DMS153 (cell line): ENCODE measurements at regions not wholly inside any gene's neighbourhood (a gene's known extent, or its start where the extent isn't known, plus 50 kb on each side); places are given as distances from the start of the nearest gene placed in this dataset.

Experiments
- DNase-seq: peaks from one replicate; lab custom pipeline; 2025; lab: John Stamatoyannopoulos, UW

DNA sequence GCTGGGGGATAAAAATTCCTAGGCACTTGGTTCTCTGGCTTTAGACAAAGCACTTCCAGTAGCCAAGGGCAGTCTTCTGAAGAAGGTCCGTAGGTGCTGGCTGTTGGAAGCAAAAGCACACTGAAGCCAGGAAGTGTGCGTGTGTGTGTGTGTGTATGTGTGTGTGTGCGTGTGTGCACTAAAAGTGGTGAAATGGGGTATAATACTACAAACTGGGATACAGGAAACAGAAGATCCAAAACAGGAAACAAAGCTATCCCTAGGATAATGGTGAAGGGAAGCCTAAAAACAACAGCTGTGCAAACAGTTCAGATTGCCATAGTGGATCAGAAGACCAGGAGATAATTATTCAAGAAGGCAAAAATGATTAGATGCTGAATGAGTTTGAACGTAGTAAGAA, 103.4 kb downstream of the IL20RB start:
- no peak for DNase-seq

DNA sequence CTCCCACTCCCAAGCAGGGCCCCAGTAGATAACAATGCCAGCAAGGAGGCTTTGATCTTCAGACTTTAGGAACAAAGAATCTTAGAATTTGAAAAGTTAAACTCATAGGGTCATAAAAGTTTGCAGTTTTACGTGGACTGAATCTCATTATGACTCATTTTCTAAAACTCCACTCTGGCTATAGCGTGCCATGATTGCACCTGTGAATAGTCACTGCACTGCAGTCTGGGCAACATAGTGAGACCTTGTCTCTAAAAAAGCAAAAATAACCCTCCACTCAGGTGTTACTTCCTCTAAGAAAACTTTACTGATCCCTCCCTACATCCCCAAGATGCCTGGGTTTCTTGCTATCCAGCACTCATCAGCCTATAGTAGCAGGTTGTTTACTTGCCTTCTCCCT, 104.5 kb downstream of the IL20RB start:
- no peak for DNase-seq

DNA sequence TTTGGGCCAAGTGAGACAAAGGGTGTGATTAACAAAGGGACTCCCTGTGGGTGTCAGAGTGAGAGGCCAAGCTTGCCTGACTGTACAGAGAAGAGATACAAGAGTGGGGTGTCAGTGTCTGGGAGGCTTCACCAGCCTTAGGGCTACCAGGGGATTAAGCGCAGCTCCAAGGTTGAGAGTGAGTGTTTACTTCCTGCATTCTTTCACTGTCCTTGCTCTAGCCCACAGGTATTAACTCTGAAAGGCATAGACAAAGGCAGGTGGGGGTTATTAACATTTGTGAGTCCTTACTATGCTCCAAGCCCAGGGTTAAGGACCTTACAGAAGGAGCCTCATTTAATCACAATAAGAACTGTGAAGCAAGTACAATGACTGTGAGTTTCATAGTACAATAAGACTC, 107.6 kb downstream of the IL20RB start:
- DNase-seq, result no peak

DNA sequence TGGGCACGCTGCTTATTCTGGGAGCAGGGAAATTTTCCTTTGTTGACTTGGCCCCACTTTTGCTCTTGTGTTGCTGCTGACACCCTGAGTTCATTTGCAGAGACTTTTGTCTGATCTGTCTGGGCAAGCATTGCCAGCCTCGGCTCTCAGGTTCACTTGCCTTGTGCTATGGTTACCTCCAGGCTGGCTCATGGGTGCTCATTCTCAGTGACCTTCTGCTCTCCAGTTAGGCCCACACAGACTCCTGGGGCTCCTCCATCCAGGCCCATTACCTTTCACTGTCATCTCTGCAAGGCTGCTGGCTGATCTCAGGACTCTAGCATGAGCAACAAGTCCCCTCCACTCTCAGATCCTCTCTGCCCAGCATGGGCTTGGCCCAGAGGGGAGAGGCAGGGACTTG, 108.3 kb downstream of the IL20RB start:
- no peak for DNase-seq

DNA sequence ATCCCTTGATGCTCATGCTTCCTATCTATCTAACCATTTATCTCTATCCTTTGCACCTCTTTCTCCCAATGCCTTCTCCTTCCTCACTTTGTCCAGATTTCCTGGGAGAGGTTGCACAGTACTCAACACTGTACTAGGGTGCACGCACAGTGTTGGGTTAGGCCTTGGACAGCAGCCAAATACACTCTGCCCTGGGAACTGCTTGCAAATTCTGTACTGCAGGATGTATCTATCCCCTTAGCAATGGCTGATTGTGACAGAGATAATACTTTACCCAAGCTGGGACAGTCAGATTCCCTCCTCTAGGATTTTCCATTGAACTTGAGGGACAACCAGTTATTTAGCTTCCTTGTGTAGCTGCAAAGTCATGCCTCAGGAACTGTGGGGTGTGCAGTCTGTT, 113.3 kb downstream of the IL20RB start:
- no peak for DNase-seq

DNA sequence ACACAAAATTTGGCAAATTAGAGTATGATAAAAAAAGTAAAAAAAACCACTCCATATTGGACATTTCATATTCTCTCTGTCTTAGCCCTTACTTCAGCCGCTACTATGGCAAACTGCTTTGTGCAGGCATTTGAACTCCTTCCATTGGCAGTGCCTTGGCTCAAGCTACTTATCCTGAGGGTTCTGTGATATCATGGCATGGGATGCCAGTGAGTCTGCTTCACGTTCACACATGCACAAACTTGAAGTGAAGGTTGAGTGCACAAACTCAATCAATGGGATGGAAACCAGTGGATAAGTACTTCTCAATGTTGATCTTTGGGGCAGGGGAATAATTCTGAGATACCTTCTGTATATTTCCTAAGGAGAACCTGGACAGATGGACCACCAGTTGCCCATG, 117.2 kb downstream of the IL20RB start:
- DNase-seq, result no peak

DNA sequence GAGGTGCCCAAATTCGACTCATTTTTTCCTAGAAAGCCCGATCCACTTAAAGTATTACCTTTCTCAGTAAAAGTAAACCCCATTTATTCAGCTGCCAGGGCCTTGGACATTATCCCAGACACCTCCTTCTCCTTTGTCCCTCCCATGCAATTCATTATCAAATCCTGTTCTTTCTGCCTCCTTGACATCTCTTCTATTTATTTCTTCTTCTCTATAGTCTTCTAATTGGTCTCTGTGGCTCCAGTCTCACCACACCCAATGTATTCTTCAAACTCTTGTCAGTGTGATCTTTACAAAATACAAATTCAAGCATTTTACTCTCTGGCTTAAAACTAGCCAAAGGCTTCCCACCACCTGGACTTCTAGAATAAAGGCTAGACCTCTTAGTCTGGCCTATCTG, 120.3 kb downstream of the IL20RB start:
- no peak for DNase-seq

DNA sequence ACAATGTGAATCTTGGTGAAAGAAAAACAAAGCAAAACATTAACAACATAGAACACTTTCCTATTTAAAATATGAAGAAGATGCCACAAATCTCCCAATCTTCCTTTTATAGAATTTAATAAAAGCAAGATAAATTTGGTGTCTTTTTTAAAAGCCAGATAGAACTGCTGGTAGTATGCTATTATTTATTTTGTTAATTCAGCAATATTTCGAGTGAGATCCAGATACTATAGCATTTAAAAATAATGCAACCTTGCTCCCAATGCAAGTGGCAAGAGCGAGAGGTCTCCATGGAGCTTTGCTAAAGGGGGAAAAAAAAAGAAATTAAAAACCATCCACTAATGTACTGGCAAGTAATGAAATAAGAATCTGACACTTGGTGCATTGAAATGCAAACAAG, 121.8 kb downstream of the IL20RB start:
- no peak for DNase-seq

DNA sequence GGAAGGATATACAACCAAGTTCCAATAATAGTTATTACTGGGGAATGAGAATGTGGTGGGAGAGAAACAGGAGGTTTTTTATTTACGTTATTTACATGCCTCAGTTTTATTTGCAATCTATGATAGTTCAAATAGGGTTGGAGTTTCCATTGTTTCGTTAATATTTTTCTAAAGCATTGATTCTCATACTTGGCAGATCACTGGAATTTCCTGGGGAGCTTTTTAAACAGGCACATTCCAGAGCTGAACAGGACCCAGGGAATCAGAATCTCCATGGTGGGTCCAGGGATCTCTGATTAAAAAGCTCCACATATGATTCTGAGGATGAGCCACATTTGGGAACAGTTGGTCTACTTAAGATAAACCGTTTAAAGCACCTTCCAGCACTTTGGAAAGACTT, 123.9 kb downstream of the IL20RB start:
- DNase-seq, result no peak

DNA sequence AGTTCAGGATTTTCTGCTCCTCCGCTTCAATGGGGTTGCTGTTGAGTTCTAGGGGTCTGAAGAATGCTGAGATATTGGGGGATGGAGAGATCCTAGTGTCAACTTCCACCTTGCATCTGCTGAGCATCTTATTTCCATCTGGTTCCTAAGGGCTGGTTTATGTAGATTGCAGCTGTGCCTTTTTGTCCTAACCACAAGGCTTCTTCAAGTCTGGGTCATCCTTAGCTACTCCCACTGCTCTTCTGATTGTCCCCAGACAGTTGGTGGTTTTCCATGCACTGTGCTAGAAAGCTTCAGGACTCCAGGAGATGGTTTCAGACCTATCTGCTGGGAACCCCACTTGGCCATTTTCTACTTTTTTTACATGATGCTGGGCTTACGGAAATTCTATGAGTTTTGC, 125.0 kb downstream of the IL20RB start:
- no peak for DNase-seq

DNA sequence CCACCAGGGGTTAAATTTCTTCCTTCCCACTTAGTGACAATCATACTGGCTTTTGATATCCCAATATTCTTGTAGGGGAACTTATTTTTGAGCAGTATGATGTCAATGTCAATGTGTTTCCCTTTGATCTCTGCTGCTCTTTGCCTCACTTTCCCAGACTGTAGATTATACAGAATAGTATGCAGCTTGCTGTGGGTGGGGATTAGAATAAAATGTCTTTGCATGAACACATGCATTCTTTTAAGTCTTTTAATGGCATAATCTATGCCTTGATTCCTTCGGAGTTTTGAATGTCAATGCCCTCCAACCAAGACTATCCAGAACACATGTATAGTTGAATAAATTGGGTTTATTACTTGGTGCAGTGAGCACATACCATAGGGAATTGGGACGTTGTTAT, 125.5 kb downstream of the IL20RB start:
- DNase-seq, result no peak

DNA sequence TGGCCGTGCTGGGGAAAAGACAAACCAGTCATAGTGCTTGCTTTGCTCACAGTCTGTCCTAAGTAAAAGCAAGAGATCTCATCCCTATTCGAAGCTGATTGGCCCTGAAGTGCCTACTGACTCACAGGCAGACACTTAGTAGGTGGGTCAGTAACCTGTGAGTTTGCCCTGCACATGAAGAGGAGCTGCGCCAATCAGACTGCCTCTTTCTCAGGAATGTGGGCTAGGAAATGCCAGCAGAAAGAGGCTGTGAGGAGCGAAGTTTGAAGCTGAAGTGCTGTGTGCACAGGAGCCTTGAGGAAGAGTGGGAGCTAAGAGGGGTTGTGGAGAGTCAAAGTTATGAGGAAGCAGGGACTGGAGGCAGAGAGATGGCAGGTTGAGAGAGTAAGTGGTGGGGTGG, 126.8 kb downstream of the IL20RB start:
- no peak for DNase-seq

DNA sequence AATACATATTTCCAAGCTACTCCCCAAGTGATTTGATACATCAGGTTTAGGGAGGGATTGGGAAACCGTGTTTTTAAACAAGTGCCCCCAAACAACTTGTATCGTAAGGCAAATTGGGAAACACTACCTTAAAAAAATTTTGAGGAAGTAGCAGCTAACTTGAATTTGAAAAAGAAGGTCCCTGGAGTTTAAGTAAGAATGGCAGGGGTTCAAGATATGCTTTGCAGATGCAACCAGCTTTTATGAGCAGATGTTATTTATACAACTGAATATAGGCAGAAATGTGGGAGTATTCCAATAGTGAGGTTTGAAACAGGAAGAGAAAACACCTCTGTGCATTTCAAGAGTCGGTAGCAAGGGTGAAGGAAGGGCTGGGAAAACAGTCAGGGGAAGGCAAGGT, 139.6 kb downstream of the IL20RB start:
- no peak for DNase-seq

DNA sequence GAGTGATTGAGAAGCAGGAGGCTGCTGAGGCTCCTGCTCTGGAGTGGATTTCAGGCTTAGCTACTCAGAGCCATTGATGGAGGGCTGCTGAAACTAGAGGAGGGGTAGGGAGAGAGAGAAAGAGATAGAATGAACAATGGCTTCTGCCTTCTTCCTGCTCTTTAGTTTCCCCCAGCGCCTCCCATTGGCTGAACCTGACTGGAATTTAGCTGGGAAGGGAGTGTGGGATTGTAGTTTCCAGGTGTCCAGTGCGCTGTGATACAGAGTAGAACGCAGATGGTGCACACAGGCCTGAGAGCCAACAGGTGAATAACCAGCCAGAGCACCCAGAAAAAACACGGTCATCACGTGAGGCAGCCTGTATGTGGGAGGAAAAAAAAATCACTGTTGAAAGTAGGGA, 140.1 kb downstream of the IL20RB start:
- no peak for DNase-seq

DNA sequence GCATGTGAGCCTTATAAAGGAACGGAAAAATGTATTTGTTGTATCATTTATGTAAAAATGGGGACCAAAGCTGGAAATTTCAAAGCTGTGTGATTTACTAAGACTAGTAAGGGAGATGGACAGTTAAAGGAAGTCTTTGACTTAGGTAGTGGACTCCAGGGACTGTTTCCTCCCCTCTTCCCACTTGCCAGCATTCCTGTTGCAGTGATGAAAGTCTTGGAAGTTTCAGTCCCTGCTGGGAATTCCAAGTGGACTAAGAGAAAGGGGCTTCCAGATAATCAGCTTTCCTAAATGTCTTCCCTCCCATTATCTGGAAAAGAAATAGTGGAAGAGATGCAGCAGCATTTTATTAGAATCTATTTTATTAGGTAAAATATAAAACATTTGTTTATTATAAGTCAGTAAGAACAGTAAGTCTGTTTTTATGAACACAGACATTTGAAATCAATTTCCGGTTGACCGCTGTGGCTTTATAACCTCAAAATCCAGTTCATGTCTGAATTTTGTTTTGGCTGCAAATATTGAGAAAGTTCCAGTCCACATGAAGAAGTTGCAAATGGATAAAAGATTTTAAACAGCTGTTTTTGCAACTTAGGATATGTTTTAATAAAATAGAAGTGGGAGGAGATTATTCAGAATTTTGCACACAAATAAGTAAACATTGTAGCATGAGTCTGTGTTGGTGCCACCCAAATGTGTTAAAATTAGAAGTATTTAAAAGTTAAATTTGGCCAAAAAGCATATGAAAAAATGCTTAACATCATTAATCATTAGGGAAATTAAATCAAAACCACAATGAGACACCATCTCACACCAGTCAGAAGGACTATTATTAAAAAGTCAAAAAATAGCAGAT, 141.8 kb downstream of the IL20RB start:
- no peak for DNase-seq

DNA sequence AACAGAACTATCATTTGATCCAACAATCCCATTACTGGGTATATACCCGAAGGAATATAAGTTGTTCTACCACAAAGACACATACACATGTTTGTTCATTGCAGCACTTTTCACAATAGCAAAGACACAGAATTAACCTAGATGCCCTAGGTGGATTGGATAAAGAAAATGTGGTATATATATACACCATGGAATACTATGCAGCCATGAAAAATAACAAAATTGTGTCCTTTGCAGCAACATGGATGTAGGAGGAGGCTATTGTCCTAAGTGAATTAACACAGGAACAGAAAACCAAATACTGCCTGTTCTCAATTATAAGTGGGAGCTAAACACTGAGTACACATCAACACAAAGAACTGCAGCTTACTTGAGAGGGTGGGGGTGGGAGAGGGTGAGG, 142.5 kb downstream of the IL20RB start:
- no peak for DNase-seq

DNA sequence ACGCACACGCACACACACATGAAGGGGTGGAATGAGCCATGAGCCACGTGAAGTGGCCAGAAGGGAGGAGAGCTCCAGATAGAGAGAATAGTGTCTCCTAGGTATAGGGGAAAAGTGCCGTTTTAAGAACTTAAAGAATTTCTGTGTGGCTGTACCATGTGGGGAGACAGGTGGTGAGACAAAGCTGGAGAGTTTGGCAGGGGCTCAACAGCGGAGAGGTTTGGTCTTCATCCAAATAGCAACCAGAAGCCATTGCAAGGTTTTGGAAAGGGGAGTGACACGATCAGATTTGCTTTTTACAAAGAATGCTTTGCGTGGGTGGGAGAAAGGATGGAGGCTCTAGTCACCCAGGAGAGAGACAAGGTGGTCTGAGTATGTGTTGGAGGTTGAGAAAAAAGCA, 146.0 kb downstream of the IL20RB start:
- no peak for DNase-seq

DNA sequence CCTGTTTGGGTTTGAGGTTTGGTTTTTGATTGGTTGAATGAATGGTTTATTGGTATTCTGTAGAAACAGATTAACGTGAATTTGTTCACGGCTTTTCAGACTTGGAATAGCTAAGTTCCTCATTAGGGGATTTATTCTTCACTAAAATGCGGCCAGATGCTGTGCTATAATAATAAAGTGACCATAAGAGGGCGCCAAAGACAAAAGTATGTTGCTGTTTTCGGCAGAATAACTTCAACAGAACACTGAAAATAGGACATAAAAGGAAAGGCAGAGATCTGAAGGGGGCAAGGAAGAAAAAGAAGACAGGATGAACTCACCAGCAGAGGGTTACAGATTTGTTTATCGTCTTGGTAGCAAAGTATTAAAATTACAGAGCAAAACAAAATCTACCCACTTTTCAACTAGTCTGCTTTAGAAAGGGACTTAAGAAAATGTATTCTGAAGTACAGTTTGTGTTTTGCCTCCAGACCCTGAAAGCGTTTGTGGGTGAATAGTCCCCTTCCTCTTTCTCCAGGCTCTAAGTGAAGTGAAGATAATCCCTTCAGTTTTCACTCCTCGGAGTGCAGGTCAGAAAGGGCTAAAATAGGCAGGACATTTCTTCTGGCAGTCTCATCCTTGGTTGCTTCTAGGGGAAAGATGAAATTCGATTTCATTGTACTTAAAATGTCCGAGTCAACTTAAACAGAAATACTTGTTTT, 147.6 kb downstream of the IL20RB start:
- peak; percentile 0 for DNase-seq

DNA sequence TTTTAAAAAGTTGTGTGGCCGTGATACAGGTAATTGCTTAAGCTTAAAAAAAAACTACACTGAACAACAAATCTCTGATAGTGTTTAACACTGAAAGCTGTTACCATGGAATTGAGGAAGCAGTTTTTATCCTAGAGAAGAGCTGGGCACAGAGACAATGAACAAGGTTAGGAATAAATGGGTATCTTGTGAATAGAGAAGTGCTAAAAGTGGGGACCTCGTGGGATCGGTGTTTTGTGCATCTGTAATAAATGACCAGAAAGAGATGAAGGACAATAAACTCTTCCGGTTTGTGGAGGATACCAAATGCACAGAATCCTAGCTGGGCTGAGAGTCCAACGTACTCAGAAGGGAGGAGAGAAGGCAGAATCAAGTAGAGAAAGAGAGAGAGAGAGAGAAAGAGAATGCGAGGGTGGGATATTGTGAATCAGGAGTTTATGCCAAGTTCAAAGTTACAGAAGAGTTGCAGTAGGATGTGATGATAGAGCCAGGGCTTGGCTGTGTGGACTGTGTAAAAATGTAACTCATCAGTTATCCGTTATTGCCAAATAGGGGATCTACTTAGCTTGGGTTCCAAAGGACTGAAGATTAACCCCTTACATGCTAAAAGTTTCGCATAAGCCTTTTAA, 148.9 kb downstream of the IL20RB start:
- no peak for DNase-seq

DNA sequence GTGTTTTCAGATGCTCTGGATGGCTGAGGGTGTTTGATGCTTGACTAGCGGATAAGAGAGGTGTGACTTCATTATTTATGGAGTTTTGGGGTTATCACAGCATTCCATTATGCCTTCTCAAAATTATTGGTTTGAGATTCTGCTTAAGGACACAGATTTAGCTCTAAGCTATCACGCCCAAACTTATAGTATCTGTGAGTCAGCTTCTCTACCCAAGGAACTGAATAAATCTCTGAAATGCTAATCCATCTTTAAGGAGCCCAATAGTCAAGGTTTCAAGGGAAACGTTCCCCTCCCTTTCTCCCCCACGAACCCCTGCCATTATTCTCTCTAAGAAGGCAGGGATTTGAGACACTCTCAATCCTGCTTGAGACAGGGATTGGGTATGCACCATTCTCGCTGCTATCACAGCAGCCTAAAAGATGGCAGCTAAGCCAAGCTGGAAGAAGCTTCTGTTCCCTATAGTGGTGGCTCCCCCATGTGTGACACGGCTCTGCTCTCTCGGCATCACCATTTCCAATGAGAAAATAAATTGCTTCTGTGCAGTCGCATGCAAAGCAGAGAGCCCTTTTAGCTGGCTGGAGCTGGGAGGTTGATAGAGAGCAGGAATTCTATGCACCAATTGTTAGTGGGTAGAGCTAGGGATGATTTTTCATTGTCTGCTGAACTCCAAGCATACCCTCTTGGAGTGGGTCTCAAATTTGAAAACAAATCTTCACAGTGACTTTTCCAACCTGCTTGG, 151.1 kb downstream of the IL20RB start:
- no peak for DNase-seq

DNA sequence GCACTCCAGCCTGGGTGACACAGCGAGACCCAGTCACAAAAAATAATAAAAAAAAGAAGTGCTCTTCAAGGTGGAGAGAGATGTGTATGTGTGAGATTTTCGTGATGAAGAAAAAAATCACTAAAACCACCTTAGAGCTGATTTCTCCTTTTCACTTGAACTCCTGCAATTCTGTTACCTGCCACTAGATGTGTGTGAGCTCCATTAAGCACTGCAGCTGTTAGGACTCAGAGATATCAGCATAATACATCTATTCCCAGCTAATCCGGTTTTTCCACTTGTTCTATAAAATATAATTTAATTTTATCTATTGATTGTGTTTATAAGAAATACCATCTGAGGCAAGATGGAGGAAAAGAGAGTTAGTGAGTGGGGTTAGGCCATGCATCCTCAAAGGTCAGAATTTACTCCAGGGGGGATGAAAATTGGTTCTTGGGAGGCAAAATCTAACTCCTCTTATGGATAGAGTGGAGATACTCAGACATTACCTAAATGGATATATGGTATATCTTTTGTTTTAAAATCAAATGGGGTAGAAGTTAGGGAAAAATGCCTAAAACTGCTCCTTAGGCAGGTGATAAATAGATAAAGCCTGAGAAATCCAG, 152.7 kb downstream of the IL20RB start:
- no peak for DNase-seq

DNA sequence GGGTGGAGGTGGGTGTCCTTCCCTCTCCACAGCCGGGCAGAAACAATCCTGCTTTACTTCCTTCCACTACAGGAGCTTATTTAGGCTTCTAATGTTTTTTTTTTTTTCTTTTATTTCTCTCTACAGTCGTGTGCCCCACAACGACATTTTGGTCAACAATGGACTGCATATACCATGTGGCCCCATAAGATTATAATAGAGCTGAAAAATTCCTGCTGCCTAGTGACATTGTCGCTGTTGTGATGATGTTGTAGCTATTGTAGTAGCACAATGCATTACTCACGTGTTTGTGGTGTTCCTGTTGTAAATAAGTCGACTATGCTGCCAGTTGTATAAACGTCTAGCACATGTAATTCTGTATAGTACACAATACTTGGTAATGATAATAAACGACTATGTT, 153.7 kb downstream of the IL20RB start:
- no peak for DNase-seq
